ENCODE measurements at regions not wholly inside any gene's neighbourhood (a gene's known extent, or its start where the extent isn't known, plus 50 kb on each side); places are given as distances from the start of the nearest gene placed in this dataset.

- Histone ChIP-seq H4K20me1 (ENCODE audit: insufficient read depth) (no peaks in the 10 kb centered on the region), H3K27ac (ENCODE audit: low read depth in 2 of 2, low read length in 1 of 2) (no peak overlapping the region), H3K9ac (no peak overlapping the region), H3K4me2 (no peak overlapping the region), H3K4me3 (ENCODE audit: low read depth in 2 of 2, low read length in 1 of 2) (no peak overlapping the region), H3K27me3 (ENCODE audit: insufficient read depth) (no peaks in the 10 kb centered on the region), H3K4me1 (ENCODE audit: control insufficient read depth in 1 of 2, insufficient read depth in 2 of 2, low read depth in 1 of 2, low read length in 1 of 2) (no peaks in the 10 kb centered on the region), H3K9me2 (no peaks in the 10 kb centered on the region), H3K36me3 (replicated peaks in 1 of 2; ENCODE audit: control insufficient read depth in 1 of 2, insufficient read depth in 2 of 2, low read length in 1 of 2) (no peaks in the 10 kb centered on the region), H2AFZ (ENCODE audit: low read depth) (no peak overlapping the region), H3K79me2 (ENCODE audit: insufficient read depth) (no peaks in the 10 kb centered on the region), H3F3A (replicated peaks; ENCODE audit: insufficient read depth) (no peaks in the 10 kb centered on the region), H3K9me3 (no peaks in the 10 kb centered on the region; the same call in 1 of the 2 replicates)
- POLR2A ChIA-PET: no interaction called here
- no peak for DNase-seq
- WGBS (ENCODE audit: low lambda C conversion rate): 89% methylated on average over 7 of the region's 7 CpGs
- CTCF ChIA-PET: no interaction called here
- no peak for TF ChIP-seq RXRA (IDR thresholded peaks at IDR 0.05; ENCODE audit: borderline replicate concordance, low read depth)
- TF ChIP-seq RCOR1 (IDR thresholded peaks at IDR 0.05; ENCODE audit: low read length): no peak
- TF ChIP-seq USF2 (IDR thresholded peaks at IDR 0.05; ENCODE audit: borderline replicate concordance, low read depth, low read length): no peak
- TF ChIP-seq TEAD4 (IDR thresholded peaks at IDR 0.05; ENCODE audit: borderline replicate concordance, insufficient read depth): no peak
- TF ChIP-seq MEF2A (IDR thresholded peaks at IDR 0.05; ENCODE audit: borderline replicate concordance, low read depth): no peak
- no peak for TF ChIP-seq CTCF (IDR thresholded peaks at IDR 0.05)
- TF ChIP-seq SMC3 (IDR thresholded peaks at IDR 0.05; ENCODE audit: low read depth, low read length): no peak
- TF ChIP-seq EZH2phosphoT487 (IDR thresholded peaks at IDR 0.05; ENCODE audit: borderline replicate concordance, low read depth): no peak
- TF ChIP-seq RAD21 (IDR thresholded peaks at IDR 0.05; ENCODE audit: low read length): no peak
- TF ChIP-seq GABPA (IDR thresholded peaks at IDR 0.05; ENCODE audit: low read depth): no peak
- TF ChIP-seq GATA2 (CRISPR knock-in tag; IDR thresholded peaks at IDR 0.05): no peak
- TF ChIP-seq SIN3A (IDR thresholded peaks at IDR 0.05; ENCODE audit: borderline replicate concordance, low read depth, low read length): no peak
These were observed 78.7 kb downstream of the SLC25A46 start for GRCh38 chr5:110817459-110817858.

GRCh38 chr5:110823571-110823970 lies 84.8 kb downstream of the SLC25A46 start:
- no peak overlapping the region for H3K4me2 ChIP-seq
- CTCF ChIA-PET: interaction anchor here (0.9 kb wide), 1 partner anchor 727 kb away, joined by 3 read pairs; no protein-coding TSS in a partner anchor
- H3K4me1 ChIP-seq (ENCODE audit: control insufficient read depth in 1 of 2, insufficient read depth in 2 of 2, low read depth in 1 of 2, low read length in 1 of 2): no peaks in the 10 kb centered on the region
- no peak overlapping the region for H3K27ac ChIP-seq (ENCODE audit: low read depth in 2 of 2, low read length in 1 of 2)
- no peaks in the 10 kb centered on the region for H3K27me3 ChIP-seq (ENCODE audit: insufficient read depth)
- no peaks in the 10 kb centered on the region for H3F3A ChIP-seq (replicated peaks; ENCODE audit: insufficient read depth)
- POLR2A ChIA-PET: no interaction called here
- H2AFZ ChIP-seq (ENCODE audit: low read depth): no peak overlapping the region
- no peaks in the 10 kb centered on the region for H3K79me2 ChIP-seq (ENCODE audit: insufficient read depth)
- no peak overlapping the region for H3K9ac ChIP-seq
- H3K9me3 ChIP-seq: no peaks in the 10 kb centered on the region
- no peak overlapping the region for H3K4me3 ChIP-seq (ENCODE audit: low read depth in 2 of 2, low read length in 1 of 2)
- no peaks in the 10 kb centered on the region for H3K9me2 ChIP-seq
- no peak for DNase-seq
- H4K20me1 ChIP-seq (ENCODE audit: insufficient read depth): no peaks in the 10 kb centered on the region
- no peaks in the 10 kb centered on the region for H3K36me3 ChIP-seq (replicated peaks in 1 of 2; ENCODE audit: control insufficient read depth in 1 of 2, insufficient read depth in 2 of 2, low read length in 1 of 2)
- WGBS (ENCODE audit: low lambda C conversion rate): 66% methylated on average over 5 of the region's 5 CpGs
- TF ChIP-seq USF1 (IDR thresholded peaks at IDR 0.05; ENCODE audit: borderline replicate concordance, low read depth): no peak
- no peak for TF ChIP-seq GABPA (IDR thresholded peaks at IDR 0.05; ENCODE audit: low read depth)
- TF ChIP-seq FOXM1 (IDR thresholded peaks at IDR 0.05; ENCODE audit: low read depth): no peak
- TF ChIP-seq IRF3 (IDR thresholded peaks at IDR 0.05; ENCODE audit: low read depth, low read length): no peak
- no peak for TF ChIP-seq TAF1 (IDR thresholded peaks at IDR 0.05; ENCODE audit: borderline replicate concordance, low read depth, low read length)
- TF ChIP-seq MEF2A (IDR thresholded peaks at IDR 0.05; ENCODE audit: borderline replicate concordance, low read depth): no peak
- no peak for TF ChIP-seq FOSL2 (IDR thresholded peaks at IDR 0.05; ENCODE audit: borderline replicate concordance, low read depth)
- no peak for TF ChIP-seq EZH2phosphoT487 (IDR thresholded peaks at IDR 0.05; ENCODE audit: borderline replicate concordance, low read depth)
- no peak for TF ChIP-seq REST (IDR thresholded peaks at IDR 0.05; ENCODE audit: low read depth, low read length)
- TF ChIP-seq TCF12 (IDR thresholded peaks at IDR 0.05): no peak

Data from SK-N-SH (cell line).